ENCODE measurements at regions not wholly inside any gene's neighbourhood (a gene's known extent, or its start where the extent isn't known, plus 50 kb on each side); places are given as distances from the start of the nearest gene placed in this dataset.

- Mint-ChIP-seq H3K36me3 (no peaks in the 10 kb centered on the region), H3K27ac (no peak overlapping the region), H3K9me3 (no peaks in the 10 kb centered on the region), H3K27me3 (ENCODE audit: low read depth) (no peaks in the 10 kb centered on the region), H3K4me1 (peaks cover 5% of the 10 kb centered on the region; the same call in 1 of the 2 replicates), H3K4me3 (no peak overlapping the region)
- TF ChIP-seq STAT6 (CRISPR knock-in tag; conservative IDR thresholded peaks at IDR 0.05; ENCODE audit: low read depth) (no peak), ZNF416 (CRISPR knock-in tag; IDR thresholded peaks at IDR 0.05) (no peak), ATF6 (CRISPR knock-in tag; IDR thresholded peaks at IDR 0.05) (no peak), GRHL2 (CRISPR knock-in tag; IDR thresholded peaks at IDR 0.05; ENCODE audit: insufficient replicate concordance, severe bottlenecking) (no peak), E2F4 (CRISPR knock-in tag; IDR thresholded peaks at IDR 0.05; ENCODE audit: borderline replicate concordance, low read depth) (no peak), IRF2 (CRISPR knock-in tag; IDR thresholded peaks at IDR 0.05; ENCODE audit: borderline replicate concordance, low read depth) (no peak)
- DNase-seq (ENCODE audit: low spot score) = no peak
- ATAC-seq = no peak
- ChIA-PET POLR2A (no interaction called here), CTCF (no interaction called here)
Measured at GRCh38 chr2:188720811-188721605, 253.2 kb upstream of the COL3A1 start.

GRCh38 chr2:188721784-188722183 lies 252.4 kb upstream of the COL3A1 start:
- CTCF ChIA-PET = no interaction called here
- no peak for ATAC-seq
- Mint-ChIP-seq H3K4me3 (no peak overlapping the region), H3K27me3 (ENCODE audit: low read depth) (no peaks in the 10 kb centered on the region), H3K4me1 (peaks cover 9% of the 10 kb centered on the region), H3K27ac (no peak overlapping the region), H3K9me3 (no peaks in the 10 kb centered on the region), H3K36me3 (no peaks in the 10 kb centered on the region)
- no peak for DNase-seq (ENCODE audit: low spot score)
- POLR2A ChIA-PET = no interaction called here
- TF ChIP-seq ELF4 (CRISPR knock-in tag; IDR thresholded peaks at IDR 0.05; ENCODE audit: low read depth) (no peak), ZNF138 (CRISPR knock-in tag; conservative IDR thresholded peaks at IDR 0.05) (no peak), ATF1 (CRISPR knock-in tag; IDR thresholded peaks at IDR 0.05) (no peak), HMGA2 (CRISPR knock-in tag; IDR thresholded peaks at IDR 0.05) (no peak), FOXP4 (CRISPR knock-in tag; IDR thresholded peaks at IDR 0.05) (no peak), ETV6 (CRISPR knock-in tag; IDR thresholded peaks at IDR 0.05) (no peak), IRF2 (CRISPR knock-in tag; IDR thresholded peaks at IDR 0.05; ENCODE audit: borderline replicate concordance, low read depth) (no peak), ARID4B (CRISPR knock-in tag; IDR thresholded peaks at IDR 0.05; ENCODE audit: borderline replicate concordance) (no peak), TCF7 (CRISPR knock-in tag; IDR thresholded peaks at IDR 0.05; ENCODE audit: low read depth) (no peak), TP53 (CRISPR knock-in tag; IDR thresholded peaks at IDR 0.05) (no peak), NR2C2 (CRISPR knock-in tag; IDR thresholded peaks at IDR 0.05) (no peak)

All from WTC11 (cell line).